ENCODE measurements at regions not wholly inside any gene's neighbourhood (a gene's known extent, or its start where the extent isn't known, plus 50 kb on each side); places are given as distances from the start of the nearest gene placed in this dataset.
A peak's percentile ranks its signal among the peaks of the same experiment; 100 is the strongest.
"Not testable (repeated sequence)": the region's sequence is repeated elsewhere in the genome, so short reads cannot be mapped to it uniquely, and the experiment has no call there.

DNA sequence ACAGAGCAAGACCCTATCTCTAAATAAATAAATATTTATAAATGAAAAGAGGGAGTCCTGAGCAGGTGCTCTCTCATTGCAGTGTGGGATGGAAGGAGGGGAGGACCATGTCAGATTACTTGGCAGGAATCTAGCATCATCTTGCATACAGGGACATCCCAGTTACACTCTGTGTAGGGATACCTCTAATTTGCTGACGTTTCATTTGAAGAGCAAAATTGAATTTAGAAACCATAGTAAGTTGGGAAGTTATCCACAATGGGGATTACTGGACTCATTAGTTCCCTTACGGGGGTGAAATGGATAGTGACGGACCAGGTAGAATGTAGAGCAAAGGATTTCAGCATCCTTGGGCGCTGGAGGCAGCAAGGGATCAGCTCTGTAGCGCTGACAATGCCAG, 52.1 kb downstream of the ARHGEF18 start:
- no peak for DNase-seq (ENCODE audit: low read depth, low spot score)
- no peak overlapping the region for H3K27ac ChIP-seq

DNA sequence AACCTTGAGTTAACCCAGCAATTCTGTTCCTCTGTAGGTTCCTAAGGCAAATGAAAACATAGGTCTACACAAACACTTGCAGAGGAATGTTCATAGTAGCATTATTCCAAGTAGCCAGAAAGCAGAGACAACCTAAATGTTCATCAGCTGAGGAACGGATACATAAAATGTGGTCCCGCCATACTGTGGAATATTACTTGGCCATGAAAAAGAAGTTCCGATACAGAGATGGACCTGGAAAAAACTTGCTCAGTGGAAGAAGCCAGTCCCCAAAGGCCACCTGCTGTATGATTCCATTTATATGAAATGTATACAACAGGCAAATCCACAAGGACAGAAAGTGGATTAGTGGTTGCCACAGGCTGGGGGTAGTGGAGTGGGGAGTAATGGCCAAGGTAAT, 53.0 kb downstream of the ARHGEF18 start:
- no peak for DNase-seq (ENCODE audit: low read depth, low spot score)

GRCh38 chr19:7405482-7405881, 56.7 kb downstream of the ARHGEF18 start:
- not testable (repeated sequence) for H3K27ac ChIP-seq; DNase-seq (ENCODE audit: low read depth, low spot score)

More for the DNA sequence above, 53.0 kb downstream of the ARHGEF18 start:
- no peak overlapping the region for H3K27ac ChIP-seq

GRCh38 chr19:7408251-7408650, 59.5 kb downstream of the ARHGEF18 start:
- no peak overlapping the region for H3K27ac ChIP-seq
- DNase-seq (ENCODE audit: low read depth, low spot score): no peak

GRCh38 chr19:7410946-7411345, 62.2 kb downstream of the ARHGEF18 start:
- no peak for DNase-seq (ENCODE audit: low read depth, low spot score)
- peak overlapping the region; percentile 41 for H3K27ac ChIP-seq

DNA sequence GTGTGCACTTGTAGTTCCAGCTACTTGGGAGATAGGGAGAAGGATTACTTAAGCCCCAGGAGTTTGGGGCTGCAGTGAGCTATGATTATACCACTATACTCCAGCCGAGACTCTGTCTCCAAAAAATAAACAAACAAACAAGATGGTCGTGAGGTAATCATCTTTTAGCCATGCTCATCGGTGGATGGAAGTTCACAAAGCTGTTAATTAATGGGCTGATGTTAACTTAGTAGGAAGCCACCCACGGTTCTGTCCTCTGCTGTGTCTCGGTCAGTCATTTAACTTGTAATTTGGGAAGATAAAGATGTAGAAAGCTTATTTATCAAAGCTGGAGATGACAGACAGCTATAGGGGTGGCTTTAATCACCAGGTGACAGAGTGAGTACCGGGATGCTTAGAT, 64.9 kb downstream of the ARHGEF18 start:
- H3K27ac ChIP-seq: no peak overlapping the region
- no peak for DNase-seq (ENCODE audit: low read depth, low spot score)

DNA sequence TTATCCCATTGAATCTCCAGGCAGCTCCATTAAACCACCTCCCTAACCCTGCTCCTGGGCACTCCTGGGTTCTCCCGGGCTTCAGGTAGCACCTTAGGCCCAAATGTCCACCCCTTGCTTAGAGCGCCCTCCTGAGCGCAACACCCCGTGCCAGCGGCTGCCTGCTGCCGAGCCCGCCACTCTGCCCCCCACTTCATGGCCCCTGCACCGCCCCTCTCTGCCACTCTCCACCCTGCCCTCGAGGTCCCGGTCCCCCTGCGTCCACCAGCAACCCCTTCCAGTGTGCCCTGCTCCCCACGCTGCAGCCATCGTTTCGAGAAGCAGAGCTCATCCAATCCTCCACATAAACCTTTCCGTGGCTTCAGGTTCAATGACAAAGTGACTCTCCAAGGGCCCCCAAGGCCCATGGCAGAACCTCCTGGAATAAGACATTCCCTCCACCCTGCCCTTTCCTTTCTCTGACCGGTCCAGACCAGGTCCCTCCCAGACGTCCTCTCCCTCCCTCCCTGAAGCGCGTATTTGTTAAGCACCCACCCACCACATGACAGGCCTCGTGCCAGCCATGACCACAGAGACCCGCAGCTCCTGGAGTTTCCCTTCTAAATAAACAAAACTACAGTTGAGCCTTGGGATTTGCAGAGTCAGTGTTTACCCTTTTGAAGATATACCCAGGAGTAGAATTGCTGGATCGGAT, 66.6 kb downstream of the ARHGEF18 start:
- DNase-seq (ENCODE audit: low read depth, low spot score): no peak

DNA sequence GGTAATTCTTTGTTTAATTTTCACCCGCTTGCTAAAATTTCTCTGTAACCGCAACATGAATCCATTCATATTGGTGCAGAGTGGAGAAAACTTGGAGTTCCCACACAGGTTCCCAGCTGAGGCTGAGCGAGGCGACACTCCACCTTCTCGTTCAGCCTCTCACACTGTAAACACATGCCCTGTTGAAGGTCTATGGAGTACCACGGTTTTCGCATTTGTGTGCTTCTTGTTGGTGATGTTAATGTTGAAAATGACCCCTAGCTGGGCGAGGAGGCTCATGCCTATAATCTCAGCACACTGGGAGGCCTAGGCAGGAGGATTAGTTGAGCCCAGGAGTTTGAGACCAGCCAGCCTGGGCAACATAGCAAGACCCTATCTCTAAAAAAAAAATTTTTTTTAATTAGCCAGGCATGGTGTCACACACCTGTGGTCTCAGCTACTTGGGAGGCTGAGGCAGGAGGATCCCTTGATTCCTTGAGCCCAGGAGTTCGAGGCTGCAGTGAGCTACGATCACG, 67.2 kb downstream of the ARHGEF18 start:
- peak overlapping the region; percentile 13 for H3K27ac ChIP-seq
- DNase-seq (ENCODE audit: low read depth, low spot score): no peak

More for the DNA sequence above, 66.6 kb downstream of the ARHGEF18 start:
- peak overlapping the region; percentile 13 for H3K27ac ChIP-seq

GRCh38 chr19:7417671-7418324, 69.1 kb downstream of the ARHGEF18 start:
- peak overlapping the region; percentile 60 for H3K27ac ChIP-seq
- no peak for DNase-seq (ENCODE audit: low read depth, low spot score)

GRCh38 chr19:7418596-7418995, 69.9 kb downstream of the ARHGEF18 start:
- no peak for DNase-seq (ENCODE audit: low read depth, low spot score)
- H3K27ac ChIP-seq: peak overlapping the region; percentile 60

GRCh38 chr19:7419153-7419552, 69.7 kb downstream of the PEX11G start:
- H3K27ac ChIP-seq: no peak overlapping the region

GRCh38 chr19:7419777-7420439, 68.9 kb downstream of the PEX11G start:
- no peak for DNase-seq (ENCODE audit: low read depth, low spot score)
- H3K27ac ChIP-seq: no peak overlapping the region

More at GRCh38 chr19:7419153-7419552, 69.7 kb downstream of the PEX11G start:
- DNase-seq (ENCODE audit: low read depth, low spot score): no peak

DNA sequence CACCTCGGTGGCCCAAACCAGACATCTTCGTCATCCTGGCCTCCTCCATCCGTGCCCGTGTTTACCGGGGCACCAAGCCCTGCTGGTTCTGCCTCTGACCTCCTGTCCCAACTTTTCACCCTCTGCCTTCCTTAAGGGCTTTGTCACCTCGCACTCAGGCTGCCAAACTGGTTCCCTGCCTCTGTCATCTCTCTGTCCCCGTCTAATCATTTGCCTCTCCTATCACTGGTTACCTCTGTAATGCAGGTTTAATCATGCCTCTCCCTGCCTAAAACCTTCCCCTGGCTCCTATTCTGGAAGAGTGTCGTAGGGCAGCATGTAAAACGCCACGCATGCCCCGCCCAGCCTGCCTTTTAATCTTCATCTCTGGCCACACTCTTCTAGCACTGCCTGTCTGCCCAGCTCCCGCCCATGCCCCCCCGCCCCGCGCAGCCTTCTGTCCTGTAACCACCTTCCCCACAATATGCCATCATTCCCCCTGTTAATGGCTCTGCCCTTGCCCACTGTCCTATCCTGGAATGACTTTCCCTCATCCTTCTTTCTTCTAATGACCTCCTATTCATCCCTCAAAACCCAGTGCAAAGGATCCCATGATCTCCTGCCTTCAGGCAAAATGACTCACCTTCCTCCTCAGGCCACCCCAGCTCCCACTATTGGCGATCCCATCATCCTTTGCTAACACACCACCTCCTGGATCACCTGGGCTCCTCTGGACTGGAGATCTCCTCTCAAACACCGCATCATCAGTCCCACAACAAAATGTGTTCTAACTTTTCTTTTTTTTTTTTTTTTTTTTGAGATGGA, 66.7 kb downstream of the PEX11G start:
- peak overlapping the region; percentile 58 for H3K27ac ChIP-seq
- no peak for DNase-seq (ENCODE audit: low read depth, low spot score)
